B cell (primary cell): ENCODE measurements at regions not wholly inside any gene's neighbourhood (a gene's known extent, or its start where the extent isn't known, plus 50 kb on each side); places are given as distances from the start of the nearest gene placed in this dataset.

Source experiments
- ATAC-seq: fragments of 200-7000 bp; cut with Tn5 transposase; one replicate; pipeline ENCODE4 v1.10.0; 2021; ENCODE audit warnings: low read depth, mild to moderate bottlenecking, moderate number of reproducible peaks, moderate library complexity
- CTCF ChIA-PET: fragments of 350-600 bp; sonication (Branson Sonifier 250); formaldehyde crosslinking; loops from one replicate; lab custom pipeline; 2021; ENCODE audit warnings: antibody characterized with exemption, inconsistent platforms; lab: Charles Lee
- POLR2A ChIA-PET: fragments of 350-600 bp; sonication (Branson Sonifier 250); formaldehyde crosslinking; loops from one replicate; lab custom pipeline; 2021; ENCODE audit warnings: antibody characterized with exemption; lab: Charles Lee
- DNase-seq: peaks from one replicate; pipeline ENCODE4 v3.0.0; 2013
- H2AFZ ChIP-seq: 2 replicates; pipeline ENCODE4 v1.6.1; 2012; ENCODE audit warnings: mild to moderate bottlenecking, low read depth, low read length; ENCODE audit not compliant: insufficient read depth, poor library complexity, severe bottlenecking
- H3K27ac ChIP-seq, 2 donors: 1 replicate in 1 of 2; 2 replicates in 1 of 2; pipeline ENCODE4 v1.5.1; 2012 to 2013; ENCODE audit warnings: low read length in 2 of 2, mild to moderate bottlenecking in 2 of 2, moderate library complexity in 1 of 2
- H3K27me3 ChIP-seq, 4 experiments: fragments of 200-600 bp in 1 of 4; sonication (generic) in 1 of 4; replicated peaks in 1 of 4; 1 replicate in 2 of 4; 2 replicates in 2 of 4; pipeline versions ENCODE4 v1.6.1 to v1.7.0; 2013 to 2016; ENCODE audit warnings: low read length in 3 of 4, mild to moderate bottlenecking in 2 of 4, mixed read lengths in 1 of 4, moderate library complexity in 1 of 4; ENCODE audit not compliant: insufficient read depth in 4 of 4, control insufficient read depth in 3 of 4; ENCODE audit errors: control extremely low read depth in 1 of 4
- H3K36me3 ChIP-seq, 2 experiments: replicated peaks in 1 of 2; 1 replicate in 1 of 2; 2 replicates in 1 of 2; pipeline versions ENCODE4 v1.6.1 to v1.7.1; 2013; ENCODE audit warnings: low read length in 1 of 2; ENCODE audit not compliant: insufficient read depth in 2 of 2, control insufficient read depth in 1 of 2; ENCODE audit errors: control extremely low read depth in 1 of 2, extremely low read depth in 1 of 2
- H3K4me1 ChIP-seq, 2 donors: fragments of 200-600 bp in 1 of 2; sonication (generic) in 1 of 2; 1 replicate in 1 of 2; 2 replicates in 1 of 2; pipeline versions ENCODE4 v1.5.1 to v1.6.1; 2013 to 2017; ENCODE audit warnings: low read length in 2 of 2; ENCODE audit not compliant: control insufficient read depth in 2 of 2, insufficient read depth in 2 of 2
- H3K4me2 ChIP-seq: replicated peaks from 2 replicates; pipeline ENCODE3; 2012; ENCODE audit warnings: mild to moderate bottlenecking, low read depth, low read length; ENCODE audit not compliant: poor library complexity, severe bottlenecking
- H3K4me3 ChIP-seq, 5 experiments: fragments of 200-600 bp in 1 of 5; sonication (generic) in 1 of 5; 1 replicate in 3 of 5; 2 replicates in 2 of 5; pipeline versions ENCODE4 v1.5.1 to v1.7.0; 2011 to 2016; ENCODE audit warnings: low read length in 4 of 5, mild to moderate bottlenecking in 4 of 5, low read depth in 2 of 5, control low read depth in 1 of 5, moderate library complexity in 1 of 5; ENCODE audit not compliant: insufficient read depth in 1 of 5; ENCODE audit errors: control extremely low read depth in 1 of 5, extremely low read depth in 1 of 5
- H3K79me2 ChIP-seq: fragments of 200-600 bp; sonication (generic); one replicate; pipeline ENCODE4 v1.6.0; 2016; ENCODE audit warnings: low read length; ENCODE audit not compliant: control insufficient read depth, insufficient read depth
- H3K9ac ChIP-seq: fragments of 200-600 bp; sonication (generic); 2 replicates; pipeline ENCODE4 v1.6.1; 2017; ENCODE audit warnings: mild to moderate bottlenecking, low read length, moderate library complexity
- H3K9me3 ChIP-seq, 3 donors: one replicate each; pipeline versions ENCODE4 v1.6.1 to v1.7.1; 2013; ENCODE audit warnings: low read length in 2 of 3; ENCODE audit not compliant: control insufficient read depth in 2 of 3, insufficient read depth in 1 of 3; ENCODE audit errors: control extremely low read depth in 1 of 3
- H4K20me1 ChIP-seq: 2 replicates; pipeline ENCODE4 v1.6.0; 2012; ENCODE audit warnings: mild to moderate bottlenecking, low read length; ENCODE audit not compliant: insufficient read depth, control insufficient read depth, poor library complexity, severe bottlenecking
- H3K27ac Mint-ChIP-seq: one replicate; pipeline ENCODE4 v1.8.0; 2021; ENCODE audit warnings: mixed read lengths
- H3K27me3 Mint-ChIP-seq: one replicate; pipeline ENCODE4 v1.8.0; 2021; ENCODE audit warnings: mixed read lengths
- H3K4me1 Mint-ChIP-seq: one replicate; pipeline ENCODE4 v1.8.0; 2021; ENCODE audit warnings: mixed read lengths
- H3K4me3 Mint-ChIP-seq: one replicate; pipeline ENCODE4 v1.8.0; 2021; ENCODE audit warnings: mixed read lengths
- H3K9me3 Mint-ChIP-seq: one replicate; pipeline ENCODE4 v1.8.0; 2022; ENCODE audit warnings: mixed read lengths; ENCODE audit not compliant: insufficient read depth
- CTCF ChIP-seq: fragments of 200-600 bp; IDR thresholded peaks from one replicate; pipeline ENCODE4 v1.8.0; 2022; ENCODE audit warnings: antibody characterized with exemption, mild to moderate bottlenecking
- EZH2 ChIP-seq: IDR thresholded peaks from 2 replicates; pipeline ENCODE4 v1.6.1; 2012; ENCODE audit warnings: borderline replicate concordance, low read depth, mild to moderate bottlenecking, moderate library complexity, low read length; ENCODE audit not compliant: insufficient read depth, poor library complexity, severe bottlenecking
- WGBS: methylation state at CpG from one replicate; pipeline ENCODE4 v1.1.5; 2013; ENCODE audit warnings: missing lambda C conversion rate; ENCODE audit not compliant: insufficient coverage; 5-methylcytosine and 5-hydroxymethylcytosine counted together
- intact Hi-C: fragments of 100-400 bp; cut with micrococcal nuclease; formaldehyde crosslinking; loops from one replicate; pipeline ENCODE4 v1.10.0; 2022

GRCh38 chr1:83055391-83056170 lies 943.4 kb downstream of the TTLL7 start:
- Histone ChIP-seq H3K4me3 (no peak overlapping the region), H3K4me2 (no peak overlapping the region), H4K20me1 (no peaks in the 10 kb centered on the region), H3K27ac (no peak overlapping the region), H3K9me3 (peaks cover 0 to 7% (median 3%) of the 10 kb centered on the region in 3 donors), H2AFZ (no peak overlapping the region), H3K79me2 (no peaks in the 10 kb centered on the region), H3K27me3 (no peaks in the 10 kb centered on the region), H3K36me3 (no peaks in the 10 kb centered on the region), H3K9ac (no peak overlapping the region), H3K4me1 (no peaks in the 10 kb centered on the region)
- intact Hi-C loops: no loop called here
- H3K9me3 Mint-ChIP-seq: peaks cover 9% of the 10 kb centered on the region
- no peak for TF ChIP-seq EZH2
- no peak for TF ChIP-seq CTCF
- H3K27me3 Mint-ChIP-seq: no peaks in the 10 kb centered on the region
- ATAC-seq: no peak
- H3K4me3 Mint-ChIP-seq: no peak overlapping the region
- ChIA-PET POLR2A (no interaction called here), CTCF (no interaction called here)
- no peak for DNase-seq
- H3K27ac Mint-ChIP-seq: no peak overlapping the region
- WGBS: 80% methylated on average over 1 of the region's 2 CpGs
- H3K4me1 Mint-ChIP-seq: no peaks in the 10 kb centered on the region

- H3K27me3 Mint-ChIP-seq: no peaks in the 10 kb centered on the region
Measured at GRCh38 chr1:83053446-83053845, 945.5 kb downstream of the TTLL7 start.

More at GRCh38 chr1:83053446-83053845, 945.5 kb downstream of the TTLL7 start:
- intact Hi-C loops: no loop called here
- Histone ChIP-seq H3K27ac (no peak overlapping the region), H3K4me3 (no peak overlapping the region), H3K9me3 (peaks cover 0 to 8% (median 3%) of the 10 kb centered on the region in 3 donors), H3K36me3 (no peaks in the 10 kb centered on the region), H3K79me2 (no peaks in the 10 kb centered on the region), H4K20me1 (no peaks in the 10 kb centered on the region), H2AFZ (no peak overlapping the region), H3K27me3 (no peaks in the 10 kb centered on the region), H3K9ac (no peak overlapping the region), H3K4me1 (no peaks in the 10 kb centered on the region), H3K4me2 (no peak overlapping the region)
- peaks cover 9% of the 10 kb centered on the region for H3K9me3 Mint-ChIP-seq
- CTCF ChIA-PET: no interaction called here
- POLR2A ChIA-PET: no interaction called here
- no peak for TF ChIP-seq CTCF
- no peaks in the 10 kb centered on the region for H3K4me1 Mint-ChIP-seq
- DNase-seq (no peak), ATAC-seq (no peak)
- no peak overlapping the region for H3K27ac Mint-ChIP-seq
- no peak overlapping the region for H3K4me3 Mint-ChIP-seq
- WGBS: no CpG with 5 or more reads among the region's 4 CpGs
